ENCODE measurements at regions not wholly inside any gene's neighbourhood (a gene's known extent, or its start where the extent isn't known, plus 50 kb on each side); places are given as distances from the start of the nearest gene placed in this dataset.
A peak's percentile ranks its signal among the peaks of the same experiment; 100 is the strongest.

GRCh38 chr3:99176169-99176964, 274.9 kb upstream of the DCBLD2 start:
- in situ Hi-C loops (cut with HindIII; ENCODE audit: low sequenced_read_pairs): no loop called here
- no peak for DNase-seq (ENCODE audit: low spot score)

DNA sequence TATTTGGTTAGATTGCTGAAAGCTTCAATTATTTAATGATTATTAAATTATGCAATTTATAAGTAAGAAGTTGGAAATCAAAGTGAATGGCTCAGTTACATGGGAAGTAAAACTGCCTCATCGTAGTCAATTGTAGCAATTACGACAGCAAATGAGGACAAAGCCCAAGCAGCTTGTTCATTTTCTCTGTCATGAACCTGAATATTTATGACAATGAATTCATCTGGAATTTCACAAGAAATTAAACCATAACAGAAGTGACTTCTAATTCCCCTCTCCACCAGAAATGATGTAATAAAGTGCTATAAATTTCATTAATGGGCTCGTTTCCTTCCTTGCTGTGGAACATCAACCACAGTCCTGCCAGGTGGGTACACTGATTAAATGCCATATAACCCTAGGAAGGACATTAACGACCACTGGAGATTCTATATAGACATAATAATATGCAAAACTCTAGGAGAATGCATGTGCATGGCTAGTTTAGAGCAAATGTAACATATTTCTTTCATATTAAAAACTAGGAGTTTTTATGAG, 273.8 kb upstream of the DCBLD2 start:
- in situ Hi-C loops (cut with HindIII; ENCODE audit: low sequenced_read_pairs): no loop called here
- no peak for DNase-seq (ENCODE audit: low spot score)

- DNase-seq (ENCODE audit: low spot score): peak; percentile 19
- in situ Hi-C loops (cut with HindIII; ENCODE audit: low sequenced_read_pairs): no loop called here
Measured at GRCh38 chr3:99172736-99173657, 271.5 kb upstream of the DCBLD2 start.

DNA sequence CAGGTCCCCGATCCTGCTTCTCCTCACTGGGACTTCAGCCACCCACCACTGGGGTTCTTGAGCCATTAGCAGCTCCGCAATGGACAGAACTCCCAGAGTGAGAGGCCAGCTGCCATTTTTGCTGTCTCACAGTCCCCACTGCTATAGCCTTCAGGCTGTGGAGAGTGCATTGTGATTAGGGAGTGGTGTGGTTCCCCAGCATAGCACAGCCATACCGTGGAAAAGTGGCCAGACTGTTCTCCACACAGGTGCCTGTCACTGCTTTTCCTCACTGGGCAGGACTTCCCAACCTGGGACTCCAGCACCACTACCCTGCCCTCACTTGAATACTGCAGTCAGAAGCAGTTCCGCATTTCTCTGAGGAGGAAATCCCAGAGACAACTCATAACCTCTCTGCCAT, 270.3 kb upstream of the DCBLD2 start:
- no peak for DNase-seq (ENCODE audit: low spot score)
- in situ Hi-C loops (cut with HindIII; ENCODE audit: low sequenced_read_pairs): no loop called here

DNA sequence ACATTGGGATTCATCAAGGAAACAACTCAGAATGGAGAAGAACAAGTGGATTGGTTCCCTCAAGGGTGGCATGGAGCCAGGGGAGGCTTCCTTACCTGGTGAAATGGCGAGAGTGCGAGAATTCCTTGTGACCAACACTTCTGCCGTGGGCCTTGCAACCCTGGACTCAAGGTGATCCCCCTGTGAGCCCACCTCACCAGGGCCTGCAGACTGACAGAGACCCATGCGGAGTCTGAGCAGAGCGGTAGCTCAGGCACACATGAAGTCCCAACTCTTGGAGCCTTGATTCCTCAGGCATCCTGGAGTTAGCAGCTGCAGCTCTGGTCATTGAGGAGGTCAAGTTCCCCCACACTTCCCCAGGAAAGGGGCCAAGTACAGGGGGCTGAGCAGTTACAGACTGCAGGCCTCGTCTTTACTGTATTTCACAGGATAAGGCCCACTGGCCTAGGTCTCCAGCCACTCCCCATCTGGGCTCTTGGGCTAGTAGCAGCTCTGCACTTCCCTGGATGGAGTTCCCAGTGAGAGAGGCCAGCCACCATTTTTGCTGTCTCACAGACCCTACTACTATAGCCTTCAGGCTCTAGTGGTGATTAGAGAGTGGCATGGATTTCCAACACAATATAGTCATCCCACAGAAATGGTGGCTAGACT, 269.5 kb upstream of the DCBLD2 start:
- in situ Hi-C loops (cut with HindIII; ENCODE audit: low sequenced_read_pairs): no loop called here

DNA sequence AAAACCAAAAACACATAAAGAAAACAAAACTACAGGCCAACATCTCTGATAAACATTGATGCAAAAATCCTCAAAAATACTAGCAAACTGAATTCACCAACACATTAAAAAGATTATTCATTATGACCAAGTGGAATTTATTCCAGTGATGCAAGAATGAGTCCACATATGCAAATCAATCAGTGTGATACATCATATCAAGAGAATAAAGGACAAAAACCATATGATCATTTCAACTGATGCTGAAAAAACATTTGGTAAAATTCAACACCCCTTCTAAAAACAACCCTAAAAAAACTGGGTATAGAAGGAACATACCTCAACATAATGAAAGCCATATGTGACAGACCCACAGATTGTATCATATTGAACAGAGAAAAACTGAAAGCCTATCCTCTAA, 265.6 kb upstream of the DCBLD2 start:
- in situ Hi-C loops (cut with HindIII; ENCODE audit: low sequenced_read_pairs): no loop called here

More for the DNA sequence above, 269.5 kb upstream of the DCBLD2 start:
- no peak for DNase-seq (ENCODE audit: low spot score)

GRCh38 chr3:99163314-99163713, 261.8 kb upstream of the DCBLD2 start:
- in situ Hi-C loops (cut with HindIII; ENCODE audit: low sequenced_read_pairs): no loop called here
- no peak for DNase-seq (ENCODE audit: low spot score)

More for the DNA sequence above, 265.6 kb upstream of the DCBLD2 start:
- DNase-seq (ENCODE audit: low spot score): no peak

DNA sequence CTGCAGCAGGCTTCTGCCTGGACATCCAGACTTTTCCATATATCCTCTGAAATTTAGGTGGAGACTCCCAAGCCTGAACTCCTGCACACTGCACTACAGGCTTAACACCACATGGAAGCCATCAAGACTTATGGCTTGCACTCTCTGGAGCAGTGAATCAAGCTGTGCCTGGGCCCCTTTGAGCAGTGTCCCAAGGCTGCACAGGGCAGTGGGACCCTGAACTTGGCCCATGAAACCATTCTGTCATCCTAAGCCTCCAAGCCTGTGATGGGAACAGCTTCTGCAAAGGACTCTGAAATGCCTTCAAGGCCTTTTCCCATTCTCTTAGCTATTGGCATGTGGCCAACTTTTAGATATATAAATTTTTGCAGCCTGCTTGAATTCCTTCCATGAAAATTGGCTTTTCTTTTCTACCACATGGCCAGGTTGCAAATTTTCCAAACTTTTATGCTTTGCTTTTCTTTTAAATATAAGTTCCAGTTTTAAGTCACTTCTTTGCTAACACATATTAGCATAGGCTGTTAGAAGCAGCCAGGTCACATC, 257.8 kb upstream of the DCBLD2 start:
- in situ Hi-C loops (cut with HindIII; ENCODE audit: low sequenced_read_pairs): no loop called here
- no peak for DNase-seq (ENCODE audit: low spot score)

GRCh38 chr3:99145031-99145430, 243.5 kb upstream of the DCBLD2 start:
- no peak for DNase-seq (ENCODE audit: low spot score)
- in situ Hi-C loops (cut with HindIII; ENCODE audit: low sequenced_read_pairs): no loop called here

- in situ Hi-C loops (cut with HindIII; ENCODE audit: low sequenced_read_pairs): no loop called here
- DNase-seq (ENCODE audit: low spot score): no peak
Measured at GRCh38 chr3:99143493-99143892, 242.0 kb upstream of the DCBLD2 start.

GRCh38 chr3:99134986-99135385, 233.5 kb upstream of the DCBLD2 start:
- in situ Hi-C loops (cut with HindIII; ENCODE audit: low sequenced_read_pairs): no loop called here
- DNase-seq (ENCODE audit: low spot score): no peak

- no peak for DNase-seq (ENCODE audit: low spot score)
- in situ Hi-C loops (cut with HindIII; ENCODE audit: low sequenced_read_pairs): no loop called here
Measured at GRCh38 chr3:99131876-99132275, 230.4 kb upstream of the DCBLD2 start.

GRCh38 chr3:99128725-99129505, 227.4 kb upstream of the DCBLD2 start:
- peak; percentile 16 for DNase-seq (ENCODE audit: low spot score)
- in situ Hi-C loops (cut with HindIII; ENCODE audit: low sequenced_read_pairs): no loop called here

- in situ Hi-C loops (cut with HindIII; ENCODE audit: low sequenced_read_pairs): no loop called here
- DNase-seq (ENCODE audit: low spot score): no peak
Measured at GRCh38 chr3:99128235-99128634, 226.7 kb upstream of the DCBLD2 start.

- in situ Hi-C loops (cut with HindIII; ENCODE audit: low sequenced_read_pairs): no loop called here
- DNase-seq (ENCODE audit: low spot score): no peak
Measured at GRCh38 chr3:99126316-99126715, 224.8 kb upstream of the DCBLD2 start.

GRCh38 chr3:99119385-99119784, 217.9 kb upstream of the DCBLD2 start:
- in situ Hi-C loops (cut with HindIII; ENCODE audit: low sequenced_read_pairs): no loop called here
- no peak for DNase-seq (ENCODE audit: low spot score)

GRCh38 chr3:99118381-99118780, 216.9 kb upstream of the DCBLD2 start:
- in situ Hi-C loops (cut with HindIII; ENCODE audit: low sequenced_read_pairs): no loop called here
- no peak for DNase-seq (ENCODE audit: low spot score)

DNA sequence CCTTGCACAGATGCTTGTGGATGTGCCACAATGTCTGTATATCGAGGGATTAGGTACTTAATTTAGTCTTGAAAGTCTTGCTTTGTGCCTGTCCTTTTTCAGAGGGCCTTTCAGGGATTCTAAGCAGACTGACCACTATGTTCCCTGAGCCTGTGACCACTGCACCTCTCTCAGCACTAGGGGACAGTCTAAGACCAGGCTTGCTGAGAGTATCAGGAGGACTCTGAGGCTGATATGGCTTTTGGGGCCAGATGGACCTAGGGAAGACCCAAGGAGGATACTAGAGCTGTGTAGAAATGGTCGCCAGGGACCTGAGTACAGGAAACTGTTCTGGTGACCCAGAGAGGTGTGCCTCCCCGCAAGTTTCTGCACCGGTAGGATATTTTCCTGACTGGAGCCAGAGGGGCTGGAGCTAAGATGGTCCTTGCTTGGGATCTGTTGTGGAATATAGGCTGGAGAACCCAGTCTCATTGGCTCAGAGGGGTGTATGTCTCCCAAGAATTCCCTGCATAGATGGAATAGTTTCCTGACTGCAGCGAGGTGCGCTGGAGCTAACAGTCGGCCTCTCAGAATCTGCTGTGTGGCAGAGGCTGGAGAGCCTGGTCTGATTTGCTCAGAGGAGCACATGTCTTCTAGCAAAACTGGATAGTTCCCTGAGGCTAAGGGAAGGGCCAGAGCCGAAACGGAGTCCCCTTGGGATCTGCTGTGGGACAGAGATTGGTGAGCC, 213.2 kb upstream of the DCBLD2 start:
- no peak for DNase-seq (ENCODE audit: low spot score)
- in situ Hi-C loops (cut with HindIII; ENCODE audit: low sequenced_read_pairs): no loop called here

Data from G401 (cell line).